Tongue (tissue), 1 donor: ENCODE measurements at regions not wholly inside any gene's neighbourhood (a gene's known extent, or its start where the extent isn't known, plus 50 kb on each side); places are given as distances from the start of the nearest gene placed in this dataset.
"Not testable (repeated sequence)": the region's sequence is repeated elsewhere in the genome, so short reads cannot be mapped to it uniquely, and the experiment has no call there.

Experiments
- DNase-seq: peaks from one replicate; pipeline ENCODE4 v3.0.0-alpha.2; 2015

DNA sequence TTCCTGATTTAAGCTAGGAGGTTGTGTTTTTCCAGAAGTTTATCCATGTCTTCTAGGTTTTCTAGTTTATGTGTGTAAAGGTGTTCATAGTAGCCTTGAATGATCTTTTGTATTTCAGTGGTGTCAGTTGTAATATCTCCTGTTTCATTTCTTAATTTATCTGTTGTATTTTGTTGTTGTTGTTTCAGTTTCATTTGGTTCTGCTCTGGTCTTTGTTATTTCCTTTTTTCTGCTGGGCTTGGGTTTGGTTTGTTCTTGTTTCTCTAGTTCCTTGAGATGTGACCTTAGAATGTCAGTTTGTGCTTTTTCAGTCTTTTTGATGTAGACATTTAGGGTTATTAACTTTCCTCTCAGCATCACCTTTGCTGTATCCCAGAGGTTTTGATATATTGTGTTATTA is 62.8 kb downstream of the SCP2D1 start:
- DNase-seq, result not testable (repeated sequence)

DNA sequence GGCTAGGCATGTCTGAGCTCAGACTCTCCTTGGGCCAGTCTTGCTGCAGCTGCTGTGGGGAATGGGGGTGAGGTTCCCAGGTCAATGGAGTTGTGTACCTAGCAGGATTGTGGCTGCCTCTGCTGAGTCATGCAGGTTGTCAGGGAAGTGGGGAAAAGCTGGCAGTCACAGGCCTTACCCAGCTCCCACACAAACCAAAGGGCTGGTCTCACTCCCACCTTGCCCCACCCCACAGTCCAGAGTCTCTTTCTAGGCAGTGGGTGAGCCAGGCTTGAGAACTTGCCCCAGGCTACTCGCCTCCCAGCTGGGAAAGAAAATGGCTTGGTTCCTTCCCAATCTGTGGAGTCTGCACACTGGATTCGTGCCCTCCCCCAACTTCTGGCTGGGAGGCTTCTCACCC is 65.7 kb downstream of the SCP2D1 start:
- DNase-seq, result no peak

DNA sequence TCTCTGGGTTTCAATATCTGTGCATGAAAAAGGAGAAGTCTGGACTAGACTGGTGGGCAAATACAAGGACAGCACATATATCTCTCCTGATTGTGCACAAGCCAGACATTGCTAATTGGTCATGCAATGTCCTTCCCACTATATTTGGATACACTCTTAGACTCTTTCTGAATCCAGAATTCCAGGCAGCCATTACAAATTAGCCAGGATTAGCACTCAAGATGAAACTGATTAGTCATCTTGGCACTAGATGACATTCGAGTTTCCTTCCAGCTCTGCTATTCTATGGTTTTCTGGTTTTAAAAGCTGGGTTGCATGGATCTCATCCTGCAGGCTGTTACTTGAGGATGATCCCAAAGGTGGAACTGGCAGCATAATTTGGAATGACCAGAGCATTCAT is 73.2 kb downstream of the SCP2D1 start:
- peak; percentile 56 for DNase-seq

DNA sequence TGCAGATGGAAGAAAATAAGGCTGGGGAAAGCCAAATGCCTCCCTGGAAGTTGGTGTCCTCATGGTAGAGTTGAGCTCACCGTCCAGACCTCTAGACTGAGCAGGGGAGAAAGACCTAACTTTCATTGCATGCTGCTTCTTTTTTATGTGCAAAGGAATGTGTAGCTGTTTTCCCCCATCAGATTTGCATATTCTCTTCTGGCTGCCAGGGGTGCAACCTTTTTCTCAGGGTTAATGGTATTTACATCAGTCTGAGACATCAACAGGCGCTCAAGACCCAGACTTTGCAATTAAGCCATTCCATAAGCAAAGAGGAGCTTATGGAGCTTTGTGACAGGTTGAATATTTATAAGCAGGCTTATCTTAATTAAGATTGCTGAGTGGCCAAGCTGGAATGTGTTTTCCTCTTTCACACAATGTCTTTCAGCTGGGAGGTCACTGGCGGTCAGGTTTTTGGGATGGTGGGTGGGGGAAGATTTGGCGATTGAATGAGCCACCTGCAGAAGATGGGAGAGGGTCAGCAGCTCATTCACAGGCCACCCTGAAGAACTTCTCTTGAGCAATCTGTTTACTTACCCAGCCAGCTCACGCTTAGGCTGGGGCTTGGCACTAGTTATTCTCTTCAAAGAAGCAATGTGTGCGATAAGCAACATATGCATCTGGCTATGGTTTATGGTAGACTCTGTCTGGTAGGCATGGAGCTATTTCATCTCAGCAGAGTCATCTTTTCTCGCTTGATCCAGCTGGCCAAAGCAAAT is 88.6 kb downstream of the SCP2D1 start:
- no peak for DNase-seq

DNA sequence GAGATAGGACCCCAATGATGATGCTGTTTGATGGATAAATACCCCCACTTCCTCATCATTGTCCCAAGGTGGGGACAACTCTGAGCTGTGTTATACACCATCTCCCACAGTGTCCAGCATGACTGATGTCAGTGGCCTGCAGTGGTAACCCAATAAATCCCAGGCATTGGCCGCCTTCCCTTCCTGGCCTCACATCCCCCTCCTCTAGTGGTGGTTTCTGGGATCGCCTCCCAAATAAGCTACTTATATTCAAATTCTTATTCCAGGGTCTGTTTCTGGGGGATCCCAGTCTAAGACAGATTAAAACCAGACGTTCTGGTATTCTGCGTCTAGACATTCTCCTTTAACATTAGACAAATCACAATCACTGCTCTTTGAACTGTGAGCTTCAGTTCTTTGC is 90.6 kb downstream of the SCP2D1 start:
- DNase-seq, result no peak

DNA sequence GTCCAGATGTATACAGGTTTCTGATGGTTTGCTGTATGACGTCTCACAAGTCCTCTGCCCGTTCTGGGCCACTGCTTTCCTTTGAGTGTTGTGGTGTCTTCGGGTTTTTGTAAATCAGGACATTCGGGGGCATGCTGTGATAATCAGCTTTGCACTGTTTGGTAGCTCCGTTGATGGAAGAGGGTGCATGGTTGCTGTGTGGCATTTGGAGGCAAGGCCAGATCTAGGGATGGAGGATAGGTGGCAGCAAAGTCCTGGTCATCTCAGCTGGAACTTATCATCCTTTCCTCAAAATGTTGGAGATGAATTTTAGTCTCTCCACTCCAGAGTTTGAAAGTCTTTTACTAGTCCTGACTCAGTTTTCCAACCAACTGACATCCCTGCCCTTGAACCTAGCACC is 91.0 kb downstream of the SCP2D1 start:
- DNase-seq, result no peak

DNA sequence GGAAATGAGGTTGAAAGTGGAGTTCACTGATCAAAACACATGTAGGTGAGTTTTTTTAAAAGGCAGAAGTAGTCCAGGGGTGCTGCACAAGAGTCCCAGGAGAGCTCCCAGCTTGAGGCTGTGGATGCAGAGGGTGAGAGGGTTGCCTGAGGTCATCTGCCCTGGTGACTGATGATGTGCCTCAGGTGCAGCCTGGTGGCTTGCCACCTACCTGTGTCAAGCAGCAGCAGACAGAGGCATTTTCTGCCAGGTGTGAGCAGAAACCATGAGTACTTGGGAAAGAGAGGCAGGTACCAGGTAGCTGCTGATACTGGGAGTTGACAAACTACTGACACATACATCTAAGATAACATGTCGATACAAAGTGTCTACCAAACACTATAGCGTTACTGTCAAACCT is 92.5 kb downstream of the SCP2D1 start:
- no peak for DNase-seq

DNA sequence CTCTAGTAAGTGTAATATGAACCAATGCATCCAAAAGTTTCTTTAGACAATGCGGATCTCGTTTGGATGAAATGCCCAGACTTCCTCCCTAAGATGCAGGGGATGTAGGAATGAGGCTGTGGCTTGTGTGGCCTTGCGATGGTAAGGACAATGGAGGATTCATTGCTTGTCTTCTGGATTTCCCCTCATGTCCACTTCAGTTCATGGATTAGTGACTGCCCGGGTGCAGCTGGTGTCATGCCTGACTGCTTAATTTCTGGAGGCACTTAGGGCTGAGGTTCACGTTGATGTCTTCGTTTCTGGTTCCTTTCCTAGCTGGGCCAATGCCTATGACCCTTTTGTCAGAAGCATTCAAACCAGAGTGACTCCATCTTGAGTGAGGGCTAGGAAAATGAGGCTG is 93.8 kb downstream of the SCP2D1 start:
- no peak for DNase-seq

DNA sequence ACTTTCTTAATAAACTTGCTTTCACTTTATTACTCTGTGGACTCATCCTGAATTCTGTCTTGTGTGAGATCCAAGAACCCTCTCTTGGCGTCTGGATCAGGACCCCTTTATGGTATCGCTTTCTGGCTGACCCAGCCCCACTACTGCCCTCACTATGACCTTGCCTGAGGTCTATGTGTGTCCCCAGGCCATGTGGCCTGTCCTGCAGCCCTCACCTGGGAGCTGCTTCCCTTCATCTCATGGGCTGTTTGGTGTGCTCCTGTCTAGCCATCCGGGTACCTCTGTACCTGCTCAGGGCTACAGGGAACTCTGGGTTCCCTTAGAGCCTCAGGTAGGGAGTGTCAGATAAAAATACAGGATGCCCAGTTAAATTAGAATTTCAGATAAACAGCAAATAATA is 94.5 kb downstream of the SCP2D1 start:
- DNase-seq, result no peak

DNA sequence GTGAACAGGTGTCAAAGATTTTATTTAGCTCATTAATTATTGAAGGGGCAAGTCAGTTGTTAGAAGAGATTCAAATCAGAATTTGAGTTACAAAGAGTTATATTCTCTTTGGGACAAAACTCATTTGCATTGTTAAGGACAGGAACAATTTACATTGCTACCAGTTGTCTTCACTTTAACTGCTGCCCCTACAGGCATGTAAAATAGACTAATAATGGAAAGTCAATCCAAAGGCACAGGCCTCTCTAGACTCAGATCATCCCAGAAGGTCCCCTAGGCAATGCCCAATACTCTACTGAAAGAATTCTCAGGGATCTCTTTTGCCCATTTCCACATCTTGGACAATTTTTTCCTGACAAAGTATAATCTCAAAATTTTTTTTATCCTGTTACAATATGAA is 95.7 kb downstream of the SCP2D1 start:
- DNase-seq, result no peak

DNA sequence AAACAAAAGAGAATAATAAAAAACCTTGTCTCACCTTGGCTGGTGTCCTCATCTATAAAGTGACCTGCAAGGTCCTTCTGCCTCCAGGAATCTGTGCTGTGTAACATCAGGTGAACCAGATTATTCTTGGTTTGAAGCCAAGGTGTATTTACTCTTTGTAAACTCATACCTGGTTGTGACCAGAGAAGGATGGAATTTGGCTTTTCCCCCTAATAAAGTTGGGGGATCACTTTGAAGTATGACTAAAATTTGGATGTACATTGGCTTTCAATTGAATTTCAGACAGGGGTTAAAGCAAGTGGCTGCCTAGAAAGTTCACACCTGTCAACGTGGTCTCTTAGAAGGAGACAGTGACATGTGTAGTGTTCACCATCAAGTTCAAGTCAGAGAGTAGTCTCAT is 100.1 kb downstream of the SCP2D1 start:
- DNase-seq, result no peak

DNA sequence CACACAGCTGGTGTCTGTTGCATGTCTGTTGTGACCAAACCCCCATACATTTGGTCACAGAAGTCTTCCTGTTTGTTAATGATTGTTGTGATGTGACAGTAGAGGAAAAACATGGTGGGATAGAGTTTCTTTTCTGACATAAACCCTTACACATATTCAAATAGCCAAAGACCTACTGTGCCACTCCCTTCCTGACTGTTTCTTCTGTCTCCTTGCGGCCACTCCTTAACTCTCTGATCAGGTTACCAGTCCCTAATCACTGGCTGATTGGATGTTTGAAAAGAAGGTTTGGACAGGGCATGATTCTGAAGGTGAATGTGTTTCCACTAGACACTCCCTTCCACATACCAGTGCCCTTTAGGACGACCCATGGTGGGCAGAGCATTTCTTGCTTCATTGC is 101.2 kb downstream of the SCP2D1 start:
- DNase-seq, result no peak

DNA sequence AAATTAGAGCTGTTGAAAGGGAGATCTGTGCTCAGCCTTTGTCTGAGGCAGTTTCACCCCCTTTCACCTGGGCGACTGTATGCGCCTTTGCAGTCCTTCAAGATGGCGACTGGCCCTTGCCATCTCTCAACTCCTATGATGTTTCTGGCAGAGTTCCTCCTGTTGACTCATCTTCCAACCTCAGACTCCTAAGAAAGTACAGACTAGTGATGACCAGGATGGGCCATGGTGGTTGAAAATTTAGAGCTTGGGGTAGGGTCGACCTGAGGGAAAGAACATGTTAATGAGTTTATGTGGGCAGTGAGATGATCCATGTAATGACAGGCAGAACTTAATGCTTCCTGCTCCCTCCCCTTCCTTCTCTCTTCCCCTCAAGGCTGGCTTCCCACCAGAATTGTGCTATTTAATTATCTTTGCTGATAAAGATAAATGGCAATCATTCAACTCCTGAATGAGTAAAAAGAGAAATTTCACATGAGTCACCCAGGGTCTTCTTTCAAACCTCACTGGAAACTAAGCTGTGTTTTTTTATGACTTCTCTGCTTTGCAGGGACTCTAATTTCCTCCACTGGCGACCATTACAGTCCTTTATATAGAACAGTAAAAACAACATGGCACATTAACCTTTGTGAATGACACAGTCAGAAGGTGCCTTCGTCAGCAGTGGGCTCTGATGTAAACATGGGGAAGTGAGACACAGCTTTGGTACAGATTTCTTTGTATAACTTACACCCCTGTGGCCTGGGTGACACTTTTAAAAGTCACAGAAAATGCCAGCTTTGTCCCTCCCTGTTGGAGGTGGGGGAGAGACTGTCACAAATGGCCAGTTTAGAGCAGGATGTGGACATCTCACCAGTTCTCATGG is 103.5 kb downstream of the SCP2D1 start:
- DNase-seq, result no peak

DNA sequence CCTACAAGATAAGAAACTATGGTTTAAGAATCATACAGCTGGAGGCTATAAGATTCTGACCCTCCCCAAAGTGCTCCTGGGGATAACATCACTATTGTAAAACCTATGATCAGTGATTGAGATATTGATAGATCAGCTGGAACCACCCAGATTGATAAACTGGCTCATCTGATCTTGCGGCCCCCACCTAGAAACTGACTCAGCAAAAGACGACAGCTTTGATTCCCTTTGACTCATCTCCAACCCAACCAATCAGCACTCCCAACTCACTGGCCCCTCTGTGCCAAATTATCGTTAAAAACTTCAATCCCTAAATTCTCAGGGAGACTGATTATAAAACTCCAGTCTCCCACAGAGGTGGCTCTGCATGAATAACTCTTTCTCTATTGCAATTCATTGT is 106.4 kb downstream of the SCP2D1 start:
- DNase-seq, result no peak

DNA sequence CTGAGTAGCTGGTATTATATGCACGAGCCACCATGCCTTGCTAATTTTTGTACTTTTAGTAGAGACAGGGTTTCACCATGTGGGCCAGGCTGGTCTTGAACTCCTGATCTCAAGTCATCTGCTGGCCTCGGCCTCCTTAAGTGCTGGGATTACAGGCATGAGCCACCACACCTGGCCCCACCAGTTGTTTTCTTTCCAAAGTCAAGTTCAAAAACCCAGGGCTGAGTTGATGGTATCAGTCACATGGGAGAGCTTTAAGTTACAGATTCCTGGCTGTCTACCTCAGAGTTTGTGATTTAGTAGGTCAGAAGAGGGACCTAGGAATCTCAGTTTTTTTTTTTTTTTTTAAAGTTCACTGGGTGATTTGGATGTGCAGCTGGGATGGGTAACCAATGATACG is 107.7 kb downstream of the SCP2D1 start:
- DNase-seq, result no peak

DNA sequence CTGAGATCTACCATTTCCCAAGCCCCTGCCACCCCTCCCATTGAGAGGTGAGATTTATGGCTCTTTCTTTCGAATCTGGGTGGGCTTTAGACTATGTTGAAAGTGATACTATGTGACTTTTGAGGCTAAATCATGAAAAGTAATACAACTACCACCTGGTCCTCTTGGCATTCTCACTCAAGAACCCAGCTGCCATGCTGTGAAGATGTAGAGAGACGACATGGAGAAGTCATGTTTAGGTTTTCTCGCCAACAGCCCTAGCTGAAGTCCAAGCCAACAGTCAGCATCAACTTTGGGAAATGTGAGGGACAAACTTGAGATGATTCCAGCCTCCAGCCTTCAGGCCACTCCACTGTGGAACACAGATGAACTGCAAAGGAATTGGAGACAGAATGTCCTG is 108.7 kb downstream of the SCP2D1 start:
- peak; percentile 54 for DNase-seq

DNA sequence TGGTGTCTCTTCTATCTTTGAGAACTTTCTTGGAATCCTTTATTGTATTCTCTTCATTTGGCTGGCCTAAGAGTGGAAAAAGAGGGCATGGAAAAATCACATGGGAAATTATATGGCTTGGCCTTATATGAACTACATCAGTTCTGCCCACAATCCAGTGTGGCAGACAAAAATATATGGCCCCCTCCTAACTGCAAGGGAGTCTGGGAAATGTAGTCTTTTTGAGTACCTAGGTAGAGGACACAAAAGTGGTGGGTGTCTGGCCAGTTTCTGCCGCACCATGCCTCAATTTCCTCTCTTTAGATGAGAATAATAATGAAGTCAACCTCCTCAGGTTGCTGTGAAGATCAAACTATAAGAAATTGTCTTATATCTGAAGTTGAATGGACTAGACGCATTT is 109.3 kb downstream of the SCP2D1 start:
- no peak for DNase-seq

DNA sequence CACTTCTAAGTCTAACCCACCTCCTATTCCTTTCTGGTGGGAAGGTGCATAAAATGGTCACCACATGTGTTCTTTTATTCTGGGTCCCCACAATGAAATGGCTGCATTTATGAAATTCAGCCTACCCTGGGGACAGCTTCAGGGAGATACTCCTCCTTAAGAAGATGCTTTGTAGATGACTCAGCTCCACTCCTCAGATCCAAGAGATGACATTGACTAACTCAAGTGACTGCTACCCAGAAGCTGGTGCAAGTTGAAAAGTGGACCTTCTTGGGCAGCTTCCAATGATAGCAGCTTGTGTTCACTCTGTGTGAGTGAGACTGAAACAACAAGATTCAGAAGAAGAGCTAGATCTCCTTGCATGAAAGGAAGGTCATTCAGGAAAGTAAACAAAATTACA is 113.4 kb downstream of the SCP2D1 start:
- DNase-seq, result no peak

DNA sequence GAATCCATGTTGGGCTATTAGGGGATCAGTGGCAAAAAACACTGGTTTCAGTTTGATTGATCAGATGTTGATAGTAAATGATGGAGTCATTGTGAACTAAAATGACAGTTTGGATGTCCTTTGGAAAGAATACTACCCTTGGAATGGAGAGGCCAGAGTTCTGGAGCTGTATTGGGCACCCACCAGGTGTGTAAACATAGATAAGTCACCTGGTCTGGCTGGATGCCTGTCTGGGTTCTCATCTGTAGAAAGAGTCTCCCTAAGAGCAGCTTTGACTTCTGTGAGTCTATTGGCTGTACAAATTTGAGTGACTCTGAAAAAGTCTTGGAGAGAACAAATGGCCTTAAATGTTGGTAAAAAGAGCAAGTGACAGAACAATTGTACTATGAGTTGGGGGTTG is 115.0 kb downstream of the SCP2D1 start:
- no peak for DNase-seq

DNA sequence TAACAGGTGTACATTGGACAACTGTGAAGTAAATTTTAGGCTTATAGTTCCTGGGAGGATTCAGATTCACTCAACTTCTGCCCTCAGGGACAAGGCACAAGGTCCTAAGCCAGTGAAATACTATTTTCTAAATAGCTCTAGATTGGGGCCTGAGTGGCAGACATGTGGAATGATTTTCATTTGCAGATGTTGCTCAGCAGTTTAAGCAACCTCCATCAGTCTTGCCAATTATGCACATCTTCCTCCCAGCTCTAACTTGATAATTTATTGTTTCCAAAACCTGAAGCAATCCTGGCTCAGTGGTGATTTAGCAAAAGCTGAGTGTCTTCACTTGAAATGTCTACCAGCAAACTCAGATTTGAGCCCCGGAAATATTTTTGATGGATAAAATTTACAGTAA is 116.2 kb downstream of the SCP2D1 start:
- DNase-seq, result no peak

DNA sequence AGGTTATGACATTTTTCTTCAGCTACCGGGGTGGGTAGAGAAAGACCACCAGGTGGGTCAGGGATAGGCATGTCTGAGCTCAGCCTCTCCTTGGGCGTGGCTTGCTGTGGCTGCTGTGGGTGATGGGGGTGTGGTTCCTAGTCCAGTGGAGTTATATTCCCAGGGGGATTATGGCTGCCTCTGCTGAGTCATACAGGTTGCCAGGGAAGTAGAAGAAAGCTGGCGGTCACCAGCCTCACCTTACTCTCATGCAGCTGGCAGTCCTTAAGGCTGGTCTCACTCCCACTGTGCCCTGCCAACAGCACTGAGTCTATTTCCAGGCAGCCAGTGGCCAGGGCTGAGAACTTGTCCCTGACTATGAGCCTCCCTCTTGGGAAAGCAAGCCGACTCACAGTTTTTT is 130.0 kb downstream of the SCP2D1 start:
- DNase-seq, result no peak

DNA sequence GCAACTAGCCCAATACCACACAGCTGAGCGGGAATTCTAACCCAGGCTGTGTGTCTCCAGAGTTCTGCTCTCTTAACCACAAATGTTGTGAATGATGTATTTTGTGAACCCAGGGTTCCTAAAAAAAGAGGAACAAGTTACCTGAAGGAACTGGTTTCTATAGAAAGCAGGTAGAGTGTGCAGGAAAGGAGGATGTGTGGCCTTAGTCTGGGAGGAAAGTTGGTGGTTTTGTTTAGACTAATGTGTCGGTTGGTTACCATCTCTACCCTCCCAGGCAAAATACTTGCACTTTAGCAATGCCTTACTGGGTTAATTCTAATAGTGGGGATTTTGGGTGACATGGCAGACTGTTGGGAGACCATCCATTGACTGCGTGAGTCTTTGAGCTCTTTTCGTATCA is 143.3 kb downstream of the SCP2D1 start:
- no peak for DNase-seq

DNA sequence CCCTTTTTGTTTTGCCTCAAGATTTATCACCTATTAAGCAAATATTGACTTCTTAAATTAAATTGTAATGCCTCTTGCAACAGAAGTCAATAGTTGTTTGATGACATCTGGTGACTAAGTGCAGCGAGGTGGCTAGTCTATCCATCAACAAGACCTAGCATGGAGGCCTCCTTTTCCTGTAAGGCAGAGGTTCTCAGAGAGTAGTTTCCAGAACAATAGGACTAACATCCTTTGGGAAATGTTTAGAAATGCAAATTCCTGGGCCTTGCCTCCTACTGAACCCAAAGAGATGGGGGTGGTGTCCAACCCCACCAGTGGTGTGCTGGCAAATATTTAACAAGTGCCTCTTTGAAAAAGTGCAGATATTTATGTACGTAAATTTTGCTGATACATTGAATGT is 143.7 kb downstream of the SCP2D1 start:
- DNase-seq, result no peak

DNA sequence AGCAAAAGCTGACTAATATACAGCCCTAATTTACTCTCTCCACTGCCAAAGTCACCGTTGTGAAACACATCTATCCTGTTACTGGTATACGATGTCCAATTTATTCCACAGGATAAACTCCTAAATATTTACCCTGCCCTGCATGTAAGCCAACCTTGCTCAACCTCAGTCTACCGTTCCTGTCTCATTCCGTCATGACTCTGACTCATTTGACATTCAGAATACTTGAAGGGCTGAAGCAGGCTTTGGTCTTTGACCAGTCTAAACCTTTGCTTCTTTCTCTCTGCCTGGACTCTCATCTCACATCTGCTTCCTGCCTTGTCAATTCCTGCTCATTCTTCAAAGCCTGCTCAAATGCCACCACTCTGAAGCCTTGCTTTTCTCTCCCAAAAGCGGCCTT is 157.5 kb downstream of the SCP2D1 start:
- no peak for DNase-seq
